IPS-20b (cell line): ENCODE measurements at regions not wholly inside any gene's neighbourhood (a gene's known extent, or its start where the extent isn't known, plus 50 kb on each side); places are given as distances from the start of the nearest gene placed in this dataset.
"Not testable (repeated sequence)": the region's sequence is repeated elsewhere in the genome, so short reads cannot be mapped to it uniquely, and the experiment has no call there.

ENCODE experiments used
- H3K27ac ChIP-seq: one replicate; pipeline ENCODE4 v1.5.1; 2013; ENCODE audit warnings: low read length
- H3K27me3 ChIP-seq: 2 replicates; pipeline ENCODE4 v1.6.1; 2013; ENCODE audit warnings: mild to moderate bottlenecking, low read length, inconsistent platforms; ENCODE audit not compliant: insufficient read depth
- H3K36me3 ChIP-seq: 2 replicates; pipeline ENCODE4 v1.6.1; 2013; ENCODE audit warnings: low read depth, mild to moderate bottlenecking, inconsistent platforms, low read length, moderate library complexity; ENCODE audit not compliant: insufficient read depth
- H3K4me1 ChIP-seq: 2 replicates; pipeline ENCODE4 v1.6.1; 2013; ENCODE audit warnings: mild to moderate bottlenecking, control low read depth, inconsistent platforms, low read length, moderate library complexity; ENCODE audit not compliant: insufficient read depth
- H3K4me3 ChIP-seq: 2 replicates; pipeline ENCODE4 v1.5.1; 2013; ENCODE audit warnings: mild to moderate bottlenecking, low read length, inconsistent platforms
- H3K9ac ChIP-seq: 2 replicates; pipeline ENCODE4 v1.6.1; 2013; ENCODE audit warnings: low read depth, mild to moderate bottlenecking, inconsistent platforms, low read length, moderate library complexity
- H3K9me3 ChIP-seq: 2 replicates; pipeline ENCODE4 v1.6.1; 2013; ENCODE audit warnings: mild to moderate bottlenecking, low read depth, low read length, inconsistent platforms; ENCODE audit not compliant: insufficient read depth

DNA sequence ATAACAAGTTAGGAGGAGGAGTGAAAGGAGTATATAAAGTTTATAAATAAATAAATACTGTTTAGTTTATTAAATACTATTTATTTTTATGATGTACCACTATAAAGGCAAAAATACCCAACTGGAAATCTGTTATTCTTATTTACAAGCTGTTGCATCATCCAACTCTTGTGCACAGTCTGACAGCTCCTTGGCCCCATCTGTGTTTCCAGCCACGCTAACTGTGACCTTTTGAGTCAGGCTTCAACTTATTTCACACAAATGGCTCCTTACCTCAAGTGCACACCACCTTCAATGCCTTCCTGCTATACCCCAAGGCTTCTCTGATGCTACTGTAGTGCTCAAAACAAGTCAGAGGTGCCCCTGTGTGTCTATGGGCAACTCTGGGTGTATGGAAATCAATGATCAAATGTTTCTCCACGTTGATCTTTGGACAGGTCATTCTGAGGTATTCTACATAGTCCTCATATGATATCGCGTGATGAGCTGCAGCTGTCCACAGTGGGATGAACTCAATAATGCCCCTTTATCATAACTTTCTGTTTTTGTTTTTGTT, 303.2 kb upstream of the GRAMD2B start:
- Histone ChIP-seq H3K9ac (no peak overlapping the region), H3K27ac (no peak overlapping the region), H3K4me1 (peaks cover 16% of the 10 kb centered on the region), H3K36me3 (no peaks in the 10 kb centered on the region), H3K4me3 (no peak overlapping the region), H3K9me3 (no peaks in the 10 kb centered on the region), H3K27me3 (no peaks in the 10 kb centered on the region)

DNA sequence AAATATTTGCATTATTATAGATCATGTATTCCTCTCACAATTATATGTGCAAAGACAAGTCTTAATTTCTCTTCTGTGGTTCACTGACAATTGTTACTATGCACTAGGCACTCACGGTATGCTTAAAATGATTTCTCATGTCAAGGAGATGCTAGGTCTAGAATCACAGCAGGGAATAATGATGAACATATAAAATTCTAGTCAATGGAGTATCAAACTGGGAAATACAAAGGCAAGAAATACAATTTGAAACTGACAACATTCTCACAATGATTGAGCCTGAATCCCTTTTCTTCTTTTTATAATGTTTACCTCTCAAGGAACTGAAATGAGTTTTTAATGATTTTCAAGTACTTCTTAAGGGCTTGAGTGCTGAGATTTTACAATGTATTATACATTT, 302.3 kb upstream of the GRAMD2B start:
- Histone ChIP-seq H3K27ac (no peak overlapping the region), H3K27me3 (no peaks in the 10 kb centered on the region)

DNA sequence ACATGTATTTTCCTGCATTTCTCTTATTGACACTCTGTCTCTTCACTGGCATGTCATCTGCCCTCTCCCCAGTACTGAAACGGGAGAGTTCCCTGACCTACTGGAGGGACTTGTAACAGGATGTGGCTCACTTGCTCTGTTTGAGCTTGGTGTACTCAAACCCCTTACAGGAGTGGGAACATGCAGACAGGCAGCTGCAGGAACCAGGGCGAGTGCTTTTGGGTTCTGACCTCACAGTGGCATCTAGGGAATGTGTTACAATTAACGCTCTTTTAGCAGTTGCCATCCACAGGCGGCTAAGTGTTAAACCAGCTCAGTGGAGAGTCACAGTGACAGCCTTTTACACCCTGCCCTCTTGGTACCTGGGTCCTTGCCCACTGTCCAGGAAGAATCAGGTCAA, 300.3 kb upstream of the GRAMD2B start:
- no peaks in the 10 kb centered on the region for H3K36me3 ChIP-seq
- H3K9ac ChIP-seq, result no peak overlapping the region
- peaks cover 31% of the 10 kb centered on the region for H3K4me1 ChIP-seq
- H3K9me3 ChIP-seq, result no peaks in the 10 kb centered on the region
- no peak overlapping the region for H3K4me3 ChIP-seq
- H3K27ac ChIP-seq, result no peak overlapping the region
- H3K27me3 ChIP-seq, result no peaks in the 10 kb centered on the region

More for the DNA sequence above, 302.3 kb upstream of the GRAMD2B start:
- Histone ChIP-seq H3K36me3 (no peaks in the 10 kb centered on the region), H3K4me1 (peaks cover 21% of the 10 kb centered on the region), H3K9ac (no peak overlapping the region), H3K9me3 (no peaks in the 10 kb centered on the region), H3K4me3 (no peak overlapping the region)

DNA sequence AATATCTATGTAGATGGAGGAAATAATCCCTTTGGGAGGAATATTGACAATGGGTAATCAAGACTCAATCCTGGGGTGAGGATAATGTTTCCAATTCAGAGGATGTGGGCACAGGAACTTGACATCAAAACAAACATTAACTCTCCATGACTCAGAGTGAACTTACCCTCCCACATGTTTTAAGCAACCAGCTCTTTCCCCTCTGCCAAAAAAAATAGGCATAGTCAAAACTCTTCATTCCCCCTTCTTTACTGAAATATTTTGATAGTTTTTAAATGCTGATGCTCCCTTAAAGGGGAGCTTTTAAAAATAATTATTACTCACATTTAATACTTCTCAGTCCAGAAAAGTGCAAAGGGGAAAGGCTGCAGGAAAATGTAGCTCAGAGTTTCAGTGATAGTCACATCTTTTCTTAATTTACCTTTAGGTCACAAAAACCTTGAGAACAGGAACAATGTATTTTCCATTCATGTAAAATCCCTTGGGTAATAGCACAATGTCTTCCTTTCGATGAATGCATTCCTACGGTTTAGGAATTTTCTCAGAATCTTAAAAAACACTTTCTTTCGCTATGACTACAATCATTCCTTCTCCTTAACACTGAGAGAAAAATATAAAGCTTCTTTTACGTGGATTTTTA, 298.4 kb upstream of the GRAMD2B start:
- H3K4me3 ChIP-seq, result no peak overlapping the region
- no peaks in the 10 kb centered on the region for H3K9me3 ChIP-seq
- no peak overlapping the region for H3K27ac ChIP-seq
- no peaks in the 10 kb centered on the region for H3K27me3 ChIP-seq
- H3K4me1 ChIP-seq, result peaks cover 31% of the 10 kb centered on the region
- H3K9ac ChIP-seq, result peak overlapping the region; percentile 18; the same call in 1 of the 2 replicates
- no peaks in the 10 kb centered on the region for H3K36me3 ChIP-seq

DNA sequence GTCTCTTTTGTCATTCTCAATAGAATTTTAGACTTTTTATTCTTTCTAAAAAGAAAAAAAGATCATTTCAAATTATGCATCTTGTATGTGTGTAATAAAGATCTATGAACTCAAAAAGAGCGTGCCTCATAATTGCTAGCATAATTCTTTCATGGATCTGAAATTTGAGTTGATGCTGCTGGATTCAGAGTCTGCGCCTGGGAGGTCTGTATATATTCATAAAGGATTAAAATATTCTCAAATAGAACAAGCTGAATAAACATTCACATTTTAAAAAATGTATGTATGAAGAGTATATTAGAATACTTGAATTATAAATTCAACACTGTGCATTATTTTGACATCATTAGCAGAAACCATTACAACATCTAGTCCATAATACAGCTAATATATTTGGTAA, 297.8 kb upstream of the GRAMD2B start:
- Histone ChIP-seq H3K4me1 (peaks cover 31% of the 10 kb centered on the region), H3K9me3 (no peaks in the 10 kb centered on the region), H3K36me3 (no peaks in the 10 kb centered on the region), H3K9ac (peak overlapping the region; percentile 18; the same call in 1 of the 2 replicates), H3K27ac (no peak overlapping the region), H3K4me3 (no peak overlapping the region), H3K27me3 (no peaks in the 10 kb centered on the region)

DNA sequence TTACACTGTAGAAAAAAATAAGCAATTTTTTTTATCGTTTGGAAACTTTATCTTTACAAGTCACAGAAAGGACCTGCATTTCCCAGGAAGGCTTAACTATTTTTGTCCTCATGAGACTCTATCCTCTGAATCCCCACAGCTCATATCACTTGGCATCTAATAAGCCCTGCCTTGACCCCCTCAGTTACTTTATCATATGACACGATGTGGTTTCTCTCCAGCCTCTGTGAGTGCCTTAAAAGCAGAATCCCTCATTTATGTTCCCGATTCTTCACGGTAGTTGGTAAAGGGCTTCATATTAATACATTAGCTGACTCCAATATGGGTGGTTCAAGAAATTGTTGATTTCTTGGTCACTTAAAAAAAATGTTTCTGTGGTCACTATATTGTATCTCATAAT, 296.6 kb upstream of the GRAMD2B start:
- no peaks in the 10 kb centered on the region for H3K27me3 ChIP-seq
- H3K4me1 ChIP-seq, result peaks cover 31% of the 10 kb centered on the region
- no peaks in the 10 kb centered on the region for H3K9me3 ChIP-seq
- H3K9ac ChIP-seq, result no peak overlapping the region
- no peaks in the 10 kb centered on the region for H3K36me3 ChIP-seq
- H3K4me3 ChIP-seq, result no peak overlapping the region
- H3K27ac ChIP-seq, result no peak overlapping the region

DNA sequence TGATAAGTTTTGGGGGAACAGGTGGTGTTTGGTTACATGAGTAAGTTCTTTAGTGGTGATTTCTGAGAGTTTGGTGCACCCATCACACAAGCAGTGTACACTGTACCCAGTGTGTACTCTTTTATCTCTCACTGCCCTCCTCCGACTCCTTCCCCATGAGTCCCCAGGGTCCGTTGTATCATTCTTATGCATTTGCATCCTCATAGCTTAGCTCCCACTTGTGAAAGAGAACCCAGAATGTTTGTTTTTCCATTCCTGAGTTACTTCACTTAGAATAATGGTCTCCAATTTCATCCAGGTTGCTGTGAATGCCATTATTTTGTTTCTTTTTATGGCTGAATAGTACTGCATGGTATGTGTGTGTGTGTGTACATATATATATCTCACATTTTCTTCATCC, 295.8 kb upstream of the GRAMD2B start:
- not testable (repeated sequence) for H3K27me3 ChIP-seq, H3K4me3 ChIP-seq, H3K36me3 ChIP-seq, H3K9me3 ChIP-seq, H3K9ac ChIP-seq, H3K27ac ChIP-seq
- peaks cover 31% of the 10 kb centered on the region for H3K4me1 ChIP-seq

DNA sequence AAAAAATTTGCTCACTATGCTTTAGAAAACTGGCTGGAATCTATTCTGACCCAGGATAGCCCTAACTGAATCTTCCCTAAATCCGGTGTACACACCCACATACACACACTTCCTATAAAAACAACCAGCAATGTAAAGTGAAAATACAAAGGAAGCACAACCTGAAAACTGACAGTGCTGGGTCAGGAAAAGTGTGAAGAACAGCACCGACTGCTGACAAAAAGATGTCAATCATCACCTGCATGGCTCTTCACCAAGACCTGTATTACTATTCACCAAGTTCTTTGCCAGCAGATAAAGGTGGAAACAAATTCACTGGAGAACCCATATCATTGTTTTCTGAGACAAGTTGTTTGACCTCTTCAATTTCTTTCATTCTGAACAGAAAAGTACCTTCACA, 293.8 kb upstream of the GRAMD2B start:
- no peaks in the 10 kb centered on the region for H3K27me3 ChIP-seq
- no peak overlapping the region for H3K27ac ChIP-seq
- no peak overlapping the region for H3K4me3 ChIP-seq
- H3K36me3 ChIP-seq, result no peaks in the 10 kb centered on the region
- H3K4me1 ChIP-seq, result peaks cover 20% of the 10 kb centered on the region
- H3K9ac ChIP-seq, result no peak overlapping the region
- H3K9me3 ChIP-seq, result no peaks in the 10 kb centered on the region

DNA sequence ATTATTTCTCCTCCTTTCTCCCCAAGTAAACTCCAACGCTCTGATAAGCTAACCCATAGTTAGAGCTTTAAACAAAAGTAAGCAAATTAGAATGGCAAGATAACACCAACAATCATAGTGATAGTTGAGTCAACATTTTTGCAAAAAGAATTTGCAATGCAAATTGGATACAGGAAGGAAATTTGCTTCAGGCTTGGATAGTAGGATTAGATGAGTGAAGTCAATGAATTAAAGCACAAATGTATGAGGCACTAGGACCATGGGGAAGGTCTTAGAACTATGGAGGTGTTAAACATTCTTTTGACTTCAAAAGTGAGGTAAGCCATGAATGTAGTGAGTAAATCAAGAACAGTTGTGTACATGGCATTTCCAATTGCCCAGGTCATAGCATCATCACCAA, 289.8 kb upstream of the GRAMD2B start:
- Histone ChIP-seq H3K9me3 (no peaks in the 10 kb centered on the region), H3K27me3 (no peaks in the 10 kb centered on the region), H3K9ac (no peak overlapping the region), H3K4me3 (no peak overlapping the region), H3K4me1 (peaks cover 10% of the 10 kb centered on the region), H3K36me3 (no peaks in the 10 kb centered on the region), H3K27ac (no peak overlapping the region)

DNA sequence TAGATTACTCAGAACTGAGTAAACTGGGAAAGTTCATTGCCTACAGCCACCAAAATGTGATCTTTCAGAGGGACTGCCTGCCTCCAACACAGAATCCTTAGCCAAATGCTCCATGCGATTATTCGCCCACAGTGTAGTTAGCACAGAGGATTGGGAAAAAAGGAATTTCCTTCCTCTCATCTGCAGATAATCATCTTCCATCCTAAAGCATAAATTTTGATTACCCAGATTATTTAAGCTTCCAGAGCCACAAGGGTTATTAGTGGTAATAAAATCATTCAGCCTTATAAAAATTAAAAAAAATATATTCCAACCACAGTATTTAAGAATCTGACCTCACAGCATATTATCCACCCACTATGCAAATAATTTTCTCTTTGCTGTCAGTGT, 285.3 kb upstream of the GRAMD2B start:
- Histone ChIP-seq H3K27me3 (no peaks in the 10 kb centered on the region), H3K4me1 (peaks cover 32% of the 10 kb centered on the region), H3K4me3 (no peak overlapping the region), H3K36me3 (no peaks in the 10 kb centered on the region), H3K9ac (no peak overlapping the region), H3K9me3 (no peaks in the 10 kb centered on the region; the same call in 1 of the 2 replicates), H3K27ac (no peak overlapping the region)

DNA sequence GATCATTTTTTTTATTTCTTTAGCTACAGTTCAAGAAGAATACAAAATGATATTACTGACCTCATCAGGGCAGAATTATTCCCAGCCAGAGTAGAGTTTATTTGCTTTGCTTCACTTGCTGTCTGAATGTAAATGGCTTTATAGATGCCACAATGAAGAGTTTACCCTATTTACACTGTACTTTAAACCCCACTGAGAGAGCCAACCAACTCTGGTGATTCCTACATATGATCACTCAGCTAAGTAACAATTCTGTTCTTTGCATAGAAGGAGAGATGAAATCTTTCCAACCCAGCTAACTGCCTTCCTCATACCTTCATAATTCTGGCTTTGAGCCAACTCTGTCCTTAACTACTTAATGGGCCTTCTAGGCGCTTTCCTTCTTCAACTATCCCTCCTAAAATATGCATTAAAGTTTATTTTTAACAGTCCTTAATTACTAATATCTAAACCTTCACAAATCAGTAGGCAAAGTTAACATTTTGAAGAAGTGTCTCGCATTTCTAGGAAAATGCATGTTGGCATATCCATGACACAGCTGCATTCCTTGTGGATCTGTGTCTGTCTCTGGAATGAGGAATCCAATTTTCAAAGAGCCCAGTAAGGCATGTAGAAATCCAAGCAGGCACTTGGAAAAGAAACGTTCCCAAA, 284.8 kb upstream of the GRAMD2B start:
- Histone ChIP-seq H3K4me3 (no peak overlapping the region), H3K36me3 (no peaks in the 10 kb centered on the region), H3K4me1 (peaks cover 32% of the 10 kb centered on the region), H3K9ac (no peak overlapping the region), H3K9me3 (no peaks in the 10 kb centered on the region; the same call in 1 of the 2 replicates), H3K27ac (no peak overlapping the region), H3K27me3 (no peaks in the 10 kb centered on the region)

DNA sequence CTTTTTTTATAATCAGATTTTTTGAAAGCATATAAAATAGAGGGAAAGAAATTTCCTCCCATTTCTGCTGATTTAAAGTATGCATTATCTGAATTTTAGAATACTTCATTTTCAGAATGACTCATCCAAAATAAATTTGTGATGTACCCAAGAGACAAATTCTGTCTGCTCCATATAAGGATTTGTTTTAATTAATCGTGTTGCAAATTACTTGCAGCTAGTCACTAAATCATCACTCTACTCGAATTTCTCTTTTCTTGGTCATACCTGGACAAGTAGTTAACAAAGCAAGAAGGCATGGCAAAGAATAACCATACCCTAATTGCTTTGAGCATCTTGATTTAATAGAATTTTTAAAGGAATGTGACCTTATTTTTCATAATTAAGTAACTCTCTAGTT, 284.1 kb upstream of the GRAMD2B start:
- H3K4me1 ChIP-seq, result peaks cover 32% of the 10 kb centered on the region
- H3K27me3 ChIP-seq, result no peaks in the 10 kb centered on the region
- no peak overlapping the region for H3K9ac ChIP-seq
- no peak overlapping the region for H3K27ac ChIP-seq
- no peaks in the 10 kb centered on the region; the same call in 1 of the 2 replicates for H3K9me3 ChIP-seq
- no peak overlapping the region for H3K4me3 ChIP-seq
- no peaks in the 10 kb centered on the region for H3K36me3 ChIP-seq
